H1 (cell line): ENCODE measurements at regions not wholly inside any gene's neighbourhood (a gene's known extent, or its start where the extent isn't known, plus 50 kb on each side); places are given as distances from the start of the nearest gene placed in this dataset.

Experiments used
- CTCF ChIA-PET: fragments of 300-600 bp; sonication (Branson Sonifier 250); formaldehyde crosslinking; loops from one replicate; lab custom pipeline; 2021; ENCODE audit not compliant: partially characterized antibody; lab: Charles Lee
- POLR2A ChIA-PET: fragments of 300-600 bp; sonication (Branson Sonifier 250); formaldehyde crosslinking; loops from one replicate; lab custom pipeline; 2021; ENCODE audit warnings: inconsistent platforms; ENCODE audit not compliant: partially characterized antibody; lab: Charles Lee
- DNase-seq, 2 experiments: peaks; one replicate each; pipeline versions ENCODE4 v3.0.0 to v3.0.0-alpha.2; 2010 to 2022; ENCODE audit warnings: low spot score in 2 of 2, low read depth in 1 of 2, mixed read lengths in 1 of 2
- FAIRE-seq: peaks from 2 replicates; lab custom pipeline; 2011; peaks lifted over from hg19 to GRCh38; lab: Jason Lieb, UNC
- H2AFZ ChIP-seq: 2 replicates; pipeline ENCODE4 v1.8.1; 2012; ENCODE audit warnings: low read length, inconsistent platforms
- H2AK5ac ChIP-seq: 2 replicates; pipeline ENCODE4 v1.6.1; 2013; ENCODE audit warnings: low read depth, low read length
- H2BK120ac ChIP-seq: replicated peaks from 2 replicates; pipeline ENCODE3; 2013; ENCODE audit warnings: low read depth, low read length, inconsistent platforms
- H2BK12ac ChIP-seq: 2 replicates; pipeline ENCODE4 v1.6.1; 2013; ENCODE audit warnings: low read depth, low read length
- H2BK15ac ChIP-seq: 2 replicates; pipeline ENCODE4 v1.6.1; 2013; ENCODE audit warnings: low read length
- H2BK20ac ChIP-seq: 2 replicates; pipeline ENCODE4 v1.6.1; 2013; ENCODE audit warnings: low read length
- H2BK5ac ChIP-seq: 2 replicates; pipeline ENCODE4 v1.6.1; 2013; ENCODE audit warnings: low read depth, low read length
- H3K14ac ChIP-seq: 2 replicates; pipeline ENCODE4 v1.6.1; 2013; ENCODE audit warnings: inconsistent platforms; ENCODE audit not compliant: insufficient read length
- H3K18ac ChIP-seq: 2 replicates; pipeline ENCODE4 v1.6.1; 2013; ENCODE audit warnings: low read length; ENCODE audit errors: extremely low read depth
- H3K23ac ChIP-seq: 2 replicates; pipeline ENCODE4 v1.6.1; 2013; ENCODE audit warnings: inconsistent platforms; ENCODE audit not compliant: insufficient read length
- H3K23me2 ChIP-seq: 2 replicates; pipeline ENCODE4 v1.6.1; 2013; ENCODE audit warnings: low read depth, low read length
- H3K27ac ChIP-seq: 2 replicates; pipeline ENCODE4 v1.6.1; 2011; ENCODE audit warnings: low read depth, low read length, inconsistent platforms
- H3K27me3 ChIP-seq, 4 experiments: replicated peaks in 1 of 4; 1 replicate in 1 of 4; 2 replicates in 3 of 4; pipeline versions ENCODE4 v1.6.1 to v1.8.1; 2011 to 2013; ENCODE audit warnings: low read length in 3 of 4, mild to moderate bottlenecking in 3 of 4, inconsistent platforms in 2 of 4, mixed read lengths in 2 of 4, moderate library complexity in 1 of 4; ENCODE audit not compliant: control insufficient read depth in 3 of 4, insufficient read depth in 3 of 4; ENCODE audit errors: extremely low read depth in 1 of 4
- H3K36me3 ChIP-seq, 4 experiments: 2 replicates each; pipeline versions ENCODE4 v1.6.1 to v1.8.1; 2011 to 2013; ENCODE audit warnings: mild to moderate bottlenecking in 4 of 4, low read length in 3 of 4, moderate library complexity in 2 of 4, control low read depth in 1 of 4, inconsistent platforms in 1 of 4; ENCODE audit not compliant: insufficient read depth in 4 of 4, control insufficient read depth in 2 of 4
- H3K4ac ChIP-seq: replicated peaks from 2 replicates; pipeline ENCODE3; 2013; ENCODE audit warnings: low read length, low read depth, mixed read lengths, inconsistent platforms; ENCODE audit not compliant: insufficient read length
- H3K4me1 ChIP-seq, 4 experiments: replicated peaks in 1 of 4; 1 replicate in 1 of 4; 2 replicates in 3 of 4; pipeline versions ENCODE4 v1.6.1 to v1.8.1; 2011 to 2013; ENCODE audit warnings: low read length in 3 of 4, inconsistent platforms in 2 of 4, mixed read lengths in 1 of 4; ENCODE audit not compliant: insufficient read depth in 4 of 4, control insufficient read depth in 3 of 4
- H3K4me2 ChIP-seq, 2 experiments: 2 replicates each; pipeline versions ENCODE4 v1.6.1 to v1.8.1; 2011 to 2013; ENCODE audit warnings: low read depth in 2 of 2, low read length in 2 of 2, control low read depth in 1 of 2, inconsistent platforms in 1 of 2, mild to moderate bottlenecking in 1 of 2; ENCODE audit not compliant: insufficient read depth in 1 of 2
- H3K4me3 ChIP-seq, 4 experiments: fragments of 200-600, 300-600 bp in 1 of 4; sonication (generic), shearing (Covaris generic), sonication (Bioruptor Twin) in 1 of 4; 2 replicates each; pipeline versions ENCODE4 v1.5.1 to v1.8.1; 2011 to 2016; ENCODE audit warnings: low read length in 4 of 4, low read depth in 3 of 4, control low read depth in 2 of 4, inconsistent platforms in 2 of 4, mild to moderate bottlenecking in 2 of 4, mixed read lengths in 1 of 4, moderate library complexity in 1 of 4; ENCODE audit not compliant: insufficient read depth in 2 of 4; ENCODE audit errors: extremely low read depth in 1 of 4
- H3K56ac ChIP-seq: replicated peaks from 2 replicates; pipeline ENCODE3; 2013; ENCODE audit warnings: low read depth, mild to moderate bottlenecking, mixed read lengths, low read length, inconsistent platforms; ENCODE audit not compliant: insufficient read length
- H3K79me1 ChIP-seq: 2 replicates; pipeline ENCODE4 v1.6.1; 2013; ENCODE audit warnings: low read depth, low read length, control low read depth
- H3K79me2 ChIP-seq, 2 experiments: 2 replicates each; pipeline versions ENCODE4 v1.6.1 to v1.8.1; 2012 to 2013; ENCODE audit warnings: low read length in 2 of 2, mild to moderate bottlenecking in 2 of 2, inconsistent platforms in 1 of 2; ENCODE audit not compliant: insufficient read depth in 2 of 2, control insufficient read depth in 1 of 2
- H3K9ac ChIP-seq, 4 experiments: replicated peaks in 1 of 4; 1 replicate in 1 of 4; 2 replicates in 3 of 4; pipeline versions ENCODE4 v1.6.1 to v1.8.1; 2011 to 2013; ENCODE audit warnings: low read depth in 3 of 4, low read length in 3 of 4, control low read depth in 2 of 4, mild to moderate bottlenecking in 2 of 4, moderate library complexity in 2 of 4, inconsistent platforms in 1 of 4; ENCODE audit errors: extremely low read depth in 1 of 4
- H3K9me3 ChIP-seq, 2 experiments: 2 replicates each; pipeline versions ENCODE4 v1.6.1 to v1.8.1; 2012 to 2013; ENCODE audit warnings: mild to moderate bottlenecking in 2 of 2, moderate library complexity in 2 of 2, control low read depth in 1 of 2, inconsistent platforms in 1 of 2, low read depth in 1 of 2, low read length in 1 of 2, mixed read lengths in 1 of 2; ENCODE audit not compliant: insufficient read depth in 2 of 2
- H4K20me1 ChIP-seq, 2 experiments: replicated peaks in 1 of 2; 2 replicates each; pipeline versions ENCODE3 to v1.8.1; 2011 to 2013; ENCODE audit warnings: inconsistent platforms in 2 of 2, low read length in 2 of 2, mild to moderate bottlenecking in 1 of 2; ENCODE audit not compliant: insufficient read depth in 2 of 2, control insufficient read depth in 1 of 2
- H4K5ac ChIP-seq: 2 replicates; pipeline ENCODE4 v1.6.1; 2013; ENCODE audit warnings: low read length, low read depth, mixed read lengths, inconsistent platforms; ENCODE audit not compliant: insufficient read length
- H4K8ac ChIP-seq: 2 replicates; pipeline ENCODE4 v1.8.0; 2013; ENCODE audit warnings: mild to moderate bottlenecking, moderate library complexity, low read length, inconsistent platforms; ENCODE audit not compliant: insufficient read depth; ENCODE audit errors: extremely low read depth
- H4K91ac ChIP-seq: replicated peaks from 2 replicates; pipeline ENCODE3; 2013; ENCODE audit warnings: low read length, mixed read lengths, inconsistent platforms; ENCODE audit not compliant: insufficient read length
- CHD1 ChIP-seq: IDR thresholded peaks from 2 replicates; pipeline ENCODE4 v1.6.1; 2012; ENCODE audit warnings: low read depth, low read length, improper control_type of control experiment
- CTBP2 ChIP-seq: IDR thresholded peaks from 2 replicates; pipeline ENCODE4 v1.7.0; 2011; ENCODE audit warnings: borderline replicate concordance, mild to moderate bottlenecking, moderate library complexity, mixed read lengths, low read length; ENCODE audit not compliant: insufficient read depth, insufficient read length
- GTF2F1 ChIP-seq: IDR thresholded peaks from 2 replicates; pipeline ENCODE4 v1.6.1; 2012; ENCODE audit warnings: low read depth, low read length, improper control_type of control experiment, borderline replicate concordance
- HDAC2 ChIP-seq, 2 experiments: fragments of 300-600 bp in 1 of 2; sonication (generic) in 1 of 2; IDR thresholded peaks; 2 replicates each; pipeline ENCODE4 v1.6.1; 2011 to 2012; ENCODE audit warnings: low read depth in 2 of 2, low read length in 2 of 2, mild to moderate bottlenecking in 2 of 2, moderate library complexity in 2 of 2, borderline replicate concordance in 1 of 2, inconsistent platforms in 1 of 2
- JUN ChIP-seq: IDR thresholded peaks from 2 replicates; pipeline ENCODE4 v1.6.1; 2011; ENCODE audit warnings: low read depth, mild to moderate bottlenecking, improper control_type of control experiment, low read length
- KDM5A ChIP-seq: fragments of 200-600 bp; IDR thresholded peaks from 2 replicates; pipeline ENCODE4 v1.7.1; 2012; ENCODE audit warnings: mild to moderate bottlenecking, low read length, inconsistent platforms, mixed read lengths
- SAP30 ChIP-seq: fragments of 300-600 bp; sonication (generic); IDR thresholded peaks from 2 replicates; pipeline ENCODE4 v1.7.1; 2012; ENCODE audit warnings: low read length, moderate library complexity, mild to moderate bottlenecking, inconsistent platforms; ENCODE audit not compliant: insufficient read depth, insufficient replicate concordance
- SUZ12 ChIP-seq: fragments of 200-600 bp; sonication (generic); IDR thresholded peaks from 2 replicates; pipeline ENCODE4 v1.6.1; 2012; ENCODE audit warnings: mild to moderate bottlenecking, inconsistent platforms, low read length, moderate library complexity, mixed read lengths
- WGBS, 2 experiments: shearing (Covaris generic) in 1 of 2; methylation state at CpG; one replicate each; pipeline versions ENCODE4 v1.1.6 to v1.1.7; 2013 to 2015; ENCODE audit warnings: low lambda C conversion rate in 2 of 2, mixed read lengths in 2 of 2, inconsistent platforms in 1 of 2, low coverage in 1 of 2, missing lambda C conversion rate in 1 of 2; ENCODE audit not compliant: insufficient replicate concordance in 2 of 2, insufficient coverage in 1 of 2, insufficient read length in 1 of 2; ENCODE audit errors: extremely low coverage in 1 of 2, missing lambda C conversion rate in 1 of 2; 5-methylcytosine and 5-hydroxymethylcytosine counted together

DNA sequence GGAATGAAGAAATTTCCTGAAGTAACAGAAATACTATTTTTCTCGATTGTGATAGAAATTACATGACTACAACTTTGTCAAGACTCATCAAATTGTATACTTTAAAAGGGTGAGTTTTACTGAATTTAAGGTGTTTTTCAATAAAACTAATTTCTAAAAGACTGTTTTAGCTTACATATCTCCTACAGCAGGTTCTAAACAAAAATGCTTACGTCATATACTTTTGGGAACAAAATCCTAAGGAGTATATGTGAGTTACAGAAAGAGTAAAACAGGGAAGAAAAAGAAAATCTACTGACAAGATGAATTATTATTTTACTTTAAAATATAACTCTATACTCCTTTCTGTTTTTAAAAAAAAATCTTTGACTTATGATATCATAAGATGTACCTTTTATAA, 660.3 kb upstream of the PKDCC start:
- Histone ChIP-seq H2AFZ (no peak overlapping the region), H2BK5ac (no peak overlapping the region), H3K9me3 (no peaks in the 10 kb centered on the region), H3K27me3 (no peaks in the 10 kb centered on the region), H3K79me2 (no peaks in the 10 kb centered on the region), H2AK5ac (no peak overlapping the region), H3K4me2 (no peak overlapping the region), H4K5ac (no peak overlapping the region), H3K14ac (no peak overlapping the region), H3K4me3 (no peak overlapping the region), H3K4ac (no peak overlapping the region), H4K8ac (no peak overlapping the region), H2BK12ac (no peak overlapping the region), H3K27ac (no peak overlapping the region), H3K56ac (no peak overlapping the region), H3K79me1 (no peaks in the 10 kb centered on the region), H2BK120ac (no peak overlapping the region)
- ChIA-PET CTCF (no interaction called here), POLR2A (no interaction called here)
- no peak for FAIRE-seq
- 83% methylated on average over 2 of the region's 2 CpGs; no CpG with 5 or more reads in 1 of the 2 experiments for WGBS, 2 experiments
- TF ChIP-seq JUN: no peak
- TF ChIP-seq HDAC2 (IDR thresholded peaks at IDR 0.05; ENCODE audit: borderline replicate concordance in 1 of 2, low read depth in 2 of 2, low read length in 2 of 2): no peak
- TF ChIP-seq CHD1: no peak
- TF ChIP-seq CTBP2: no peak
- TF ChIP-seq KDM5A: no peak
- TF ChIP-seq SUZ12: no peak
- no peak for TF ChIP-seq GTF2F1
- no peak for TF ChIP-seq SAP30
- TF ChIP-seq, all 59 proteins: peak for 0
- DNase-seq: no peak
- H2BK20ac ChIP-seq: no peak overlapping the region
- H3K23ac ChIP-seq: no peak overlapping the region
- H3K23me2 ChIP-seq: no peaks in the 10 kb centered on the region
- no peaks in the 10 kb centered on the region for H4K20me1 ChIP-seq
- no peaks in the 10 kb centered on the region for H3K4me1 ChIP-seq
- H4K91ac ChIP-seq: no peak overlapping the region
- H3K9ac ChIP-seq: no peak overlapping the region
- H2BK15ac ChIP-seq: no peak overlapping the region
- no peak overlapping the region for H3K18ac ChIP-seq
- no peaks in the 10 kb centered on the region for H3K36me3 ChIP-seq
